HG02588 (cell line): ENCODE measurements at regions not wholly inside any gene's neighbourhood (a gene's known extent, or its start where the extent isn't known, plus 50 kb on each side); places are given as distances from the start of the nearest gene placed in this dataset.

Source experiments
- ATAC-seq: cut with Tn5 transposase; IDR thresholded peaks from one replicate; pipeline ENCODE4 v1.9.1; 2021; ENCODE audit warnings: mild to moderate bottlenecking, moderate library complexity; ENCODE audit not compliant: unreplicated experiment

- ATAC-seq, result no peak
These were observed 160.8 kb upstream of the NECTIN1 start for GRCh38 chr11:119889728-119890280.

- ATAC-seq, result no peak
These were observed 160.1 kb upstream of the NECTIN1 start for GRCh38 chr11:119889111-119889510.

- no peak for ATAC-seq
These were observed 159.1 kb upstream of the NECTIN1 start for GRCh38 chr11:119888119-119888518.

- no peak for ATAC-seq
These were observed 157.7 kb upstream of the NECTIN1 start for GRCh38 chr11:119886667-119887230.

- no peak for ATAC-seq
These were observed 157.0 kb upstream of the NECTIN1 start for GRCh38 chr11:119885861-119886567.

- no peak for ATAC-seq
These were observed 156.1 kb upstream of the NECTIN1 start for GRCh38 chr11:119885067-119885466.

- no peak for ATAC-seq
These were observed 153.3 kb upstream of the NECTIN1 start for GRCh38 chr11:119882316-119882715.

GRCh38 chr11:119880873-119881272, 151.9 kb upstream of the NECTIN1 start:
- no peak for ATAC-seq

- no peak for ATAC-seq
These were observed 151.1 kb upstream of the NECTIN1 start for GRCh38 chr11:119880143-119880542.

GRCh38 chr11:119878990-119879389, 150.0 kb upstream of the NECTIN1 start:
- ATAC-seq, result no peak

- no peak for ATAC-seq
These were observed 147.8 kb upstream of the NECTIN1 start for GRCh38 chr11:119876841-119877240.

- no peak for ATAC-seq
These were observed 147.0 kb upstream of the NECTIN1 start for GRCh38 chr11:119875841-119876600.

GRCh38 chr11:119874660-119875238, 145.7 kb upstream of the NECTIN1 start:
- ATAC-seq, result no peak

GRCh38 chr11:119873761-119874421, 144.9 kb upstream of the NECTIN1 start:
- ATAC-seq, result no peak

GRCh38 chr11:119872611-119873310, 143.8 kb upstream of the NECTIN1 start:
- ATAC-seq, result no peak

GRCh38 chr11:119865661-119866156, 136.7 kb upstream of the NECTIN1 start:
- no peak for ATAC-seq

- ATAC-seq, result no peak
These were observed 135.8 kb upstream of the NECTIN1 start for GRCh38 chr11:119864836-119865235.

GRCh38 chr11:119863851-119864601, 135.0 kb upstream of the NECTIN1 start:
- ATAC-seq, result no peak

- no peak for ATAC-seq
These were observed 134.2 kb upstream of the NECTIN1 start for GRCh38 chr11:119863236-119863635.
